ENCODE measurements at regions not wholly inside any gene's neighbourhood (a gene's known extent, or its start where the extent isn't known, plus 50 kb on each side); places are given as distances from the start of the nearest gene placed in this dataset.

DNA sequence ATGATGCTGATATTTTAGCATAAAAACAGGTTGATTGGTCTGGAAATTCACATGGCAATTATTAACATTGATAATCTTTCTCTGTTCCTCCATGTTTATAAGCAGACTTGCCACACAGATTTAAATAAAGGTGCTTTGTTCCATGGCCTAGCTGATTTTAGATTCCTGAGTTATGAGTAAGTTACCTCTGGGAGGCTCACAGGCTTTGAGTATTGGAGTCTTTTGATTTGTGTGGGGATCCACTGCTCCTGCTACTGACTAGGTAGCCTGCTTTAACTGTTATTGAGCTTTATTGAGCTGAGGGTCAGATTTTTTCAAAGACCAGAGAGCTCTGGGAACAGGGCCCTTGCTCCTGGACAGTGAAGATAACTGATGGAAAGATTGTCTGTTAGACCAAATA, 166.1 kb downstream of the ANKRD30B start:
- TF ChIP-seq CTCF (conservative IDR thresholded peaks at IDR 0.05; ENCODE audit: low read length) (no peak), EZH2phosphoT487 (IDR thresholded peaks at IDR 0.05; ENCODE audit: borderline replicate concordance) (no peak)

All from Loucy (cell line).